DND-41 (cell line): ENCODE measurements at regions not wholly inside any gene's neighbourhood (a gene's known extent, or its start where the extent isn't known, plus 50 kb on each side); places are given as distances from the start of the nearest gene placed in this dataset.

Source experiments
- ATAC-seq: fragments of 200-7000 bp; cut with Tn5 transposase; 3 replicates; pipeline ENCODE4 v1.9.1; 2021; ENCODE audit warnings: low read depth; ENCODE audit not compliant: insufficient read depth
- DNase-seq: peaks from one replicate; pipeline ENCODE4 v3.0.0-alpha.2; 2020
- H2AFZ ChIP-seq: 2 replicates; pipeline ENCODE4 v1.6.0; 2012; ENCODE audit warnings: low read depth, low read length
- H3K27ac ChIP-seq: 2 replicates; pipeline ENCODE4 v1.5.1; 2012; ENCODE audit warnings: low read length, inconsistent platforms
- H3K27me3 ChIP-seq: fragments of 200-600 bp; sonication (generic); 2 replicates; pipeline ENCODE4 v1.6.0; 2012; ENCODE audit warnings: low read length, mild to moderate bottlenecking, inconsistent platforms; ENCODE audit not compliant: insufficient read depth, poor library complexity
- H3K36me3 ChIP-seq: 2 replicates; pipeline ENCODE4 v1.5.1; 2012; ENCODE audit warnings: low read length, inconsistent platforms; ENCODE audit not compliant: insufficient read depth
- H3K4me1 ChIP-seq: 2 replicates; pipeline ENCODE4 v1.5.1; 2012; ENCODE audit warnings: mild to moderate bottlenecking, low read length; ENCODE audit not compliant: insufficient read depth
- H3K4me2 ChIP-seq: 2 replicates; pipeline ENCODE4 v1.6.0; 2012; ENCODE audit warnings: mild to moderate bottlenecking, moderate library complexity, low read length, inconsistent platforms; ENCODE audit not compliant: insufficient read depth
- H3K4me3 ChIP-seq, 2 experiments: fragments of 200-600 bp in 1 of 2; shearing (Covaris generic) in 1 of 2; 2 replicates each; pipeline ENCODE4 v1.5.1; 2012 to 2016; ENCODE audit warnings: inconsistent platforms in 2 of 2, low read length in 2 of 2, mild to moderate bottlenecking in 2 of 2, low read depth in 1 of 2, moderate library complexity in 1 of 2
- H3K79me2 ChIP-seq: 2 replicates; pipeline ENCODE4 v1.6.0; 2012; ENCODE audit warnings: low read length, inconsistent platforms; ENCODE audit not compliant: insufficient read depth
- H3K9ac ChIP-seq: 2 replicates; pipeline ENCODE4 v1.6.0; 2012; ENCODE audit warnings: low read depth, mild to moderate bottlenecking, inconsistent platforms, low read length, moderate library complexity
- H3K9me3 ChIP-seq: 2 replicates; pipeline ENCODE4 v1.5.1; 2012; ENCODE audit warnings: low read length, moderate library complexity, mild to moderate bottlenecking, inconsistent platforms; ENCODE audit not compliant: insufficient read depth, severe bottlenecking
- H4K20me1 ChIP-seq: 2 replicates; pipeline ENCODE4 v1.6.0; 2012; ENCODE audit warnings: low read length; ENCODE audit not compliant: insufficient read depth
- EZH2 ChIP-seq: IDR thresholded peaks from 3 replicates; pipeline ENCODE4 v1.6.1; 2012; ENCODE audit warnings: borderline replicate concordance, low read depth, mild to moderate bottlenecking, moderate library complexity, low read length, inconsistent platforms; ENCODE audit not compliant: severe bottlenecking
- TF ChIP-seq, protein P1 (sequence below): IDR thresholded peaks from 2 replicates; pipeline ENCODE4 v1.5.1; 2012; ENCODE audit warnings: borderline replicate concordance, low read length, moderate library complexity, mild to moderate bottlenecking; ENCODE audit not compliant: poor library complexity, severe bottlenecking; ENCODE audit errors: extremely low read depth

GRCh38 chr1:89451011-89451410 is 73.6 kb upstream of the LRRC8B start:
- Histone ChIP-seq H3K36me3 (no peaks in the 10 kb centered on the region), H3K4me1 (peaks cover 8% of the 10 kb centered on the region), H2AFZ (no peak overlapping the region), H3K79me2 (no peaks in the 10 kb centered on the region), H3K27ac (no peak overlapping the region), H3K9me3 (no peaks in the 10 kb centered on the region), H3K27me3 (no peaks in the 10 kb centered on the region), H4K20me1 (no peaks in the 10 kb centered on the region), H3K4me3 (no peak overlapping the region), H3K4me2 (no peak overlapping the region), H3K9ac (no peak overlapping the region)
- ATAC-seq (peak; percentile 71), DNase-seq (no peak)
- no peak for TF ChIP-seq EZH2
- TF ChIP-seq, protein P1, sequence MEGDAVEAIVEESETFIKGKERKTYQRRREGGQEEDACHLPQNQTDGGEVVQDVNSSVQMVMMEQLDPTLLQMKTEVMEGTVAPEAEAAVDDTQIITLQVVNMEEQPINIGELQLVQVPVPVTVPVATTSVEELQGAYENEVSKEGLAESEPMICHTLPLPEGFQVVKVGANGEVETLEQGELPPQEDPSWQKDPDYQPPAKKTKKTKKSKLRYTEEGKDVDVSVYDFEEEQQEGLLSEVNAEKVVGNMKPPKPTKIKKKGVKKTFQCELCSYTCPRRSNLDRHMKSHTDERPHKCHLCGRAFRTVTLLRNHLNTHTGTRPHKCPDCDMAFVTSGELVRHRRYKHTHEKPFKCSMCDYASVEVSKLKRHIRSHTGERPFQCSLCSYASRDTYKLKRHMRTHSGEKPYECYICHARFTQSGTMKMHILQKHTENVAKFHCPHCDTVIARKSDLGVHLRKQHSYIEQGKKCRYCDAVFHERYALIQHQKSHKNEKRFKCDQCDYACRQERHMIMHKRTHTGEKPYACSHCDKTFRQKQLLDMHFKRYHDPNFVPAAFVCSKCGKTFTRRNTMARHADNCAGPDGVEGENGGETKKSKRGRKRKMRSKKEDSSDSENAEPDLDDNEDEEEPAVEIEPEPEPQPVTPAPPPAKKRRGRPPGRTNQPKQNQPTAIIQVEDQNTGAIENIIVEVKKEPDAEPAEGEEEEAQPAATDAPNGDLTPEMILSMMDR, result no peak

DNA sequence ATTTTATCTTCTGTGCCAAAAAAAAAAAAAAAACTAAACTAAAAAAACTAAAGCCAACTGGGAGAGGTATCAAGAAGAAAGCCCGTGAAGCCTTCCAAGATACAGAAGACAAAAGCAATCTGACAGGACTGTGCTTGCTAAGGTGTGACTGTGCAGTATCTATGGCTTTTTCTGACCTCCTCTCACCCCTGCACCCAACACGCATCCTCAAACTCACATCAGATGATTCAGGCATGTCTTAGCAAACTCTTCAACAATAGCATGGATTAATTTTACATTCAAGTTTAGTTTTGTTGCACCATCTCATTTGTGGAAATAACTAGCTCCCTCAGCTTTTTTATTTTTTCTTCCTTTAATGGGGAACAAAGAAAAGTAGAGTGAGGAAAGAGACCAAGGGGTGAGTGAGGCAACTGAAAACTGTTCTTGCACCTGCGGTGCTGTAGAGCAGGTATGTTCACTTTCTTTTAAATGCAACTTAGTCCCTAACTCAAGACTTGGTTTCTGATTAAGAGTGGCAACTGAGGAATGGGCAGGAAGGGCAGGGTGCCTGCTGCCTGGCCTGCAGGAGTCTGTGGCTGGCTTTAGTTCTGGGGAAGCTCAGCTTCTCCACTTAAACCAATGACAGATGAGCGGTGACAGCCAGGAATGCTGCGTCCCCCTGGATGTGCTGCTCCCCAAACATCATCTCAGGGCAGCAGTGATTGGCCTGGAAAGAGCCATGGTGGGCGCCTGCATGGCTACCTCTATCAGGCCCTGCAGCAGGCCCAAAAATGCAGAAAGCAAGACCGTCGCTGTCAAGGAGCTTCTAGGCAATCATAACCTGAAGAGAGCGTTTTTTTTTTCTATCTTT is 71.3 kb upstream of the LRRC8B start:
- H3K27ac ChIP-seq, result no peak overlapping the region
- no peak for ATAC-seq
- no peak overlapping the region for H3K4me2 ChIP-seq
- H3K9me3 ChIP-seq, result no peaks in the 10 kb centered on the region
- 0 out of 2 replicates have a peak overlapping the region, but pooled peaks have one; percentile 21 for H2AFZ ChIP-seq
- no peaks in the 10 kb centered on the region for H3K79me2 ChIP-seq
- no peak overlapping the region for H3K4me3 ChIP-seq
- H3K9ac ChIP-seq, result no peak overlapping the region
- no peaks in the 10 kb centered on the region for H3K27me3 ChIP-seq
- no peak for TF ChIP-seq EZH2
- TF ChIP-seq, protein P1, result no peak
- no peaks in the 10 kb centered on the region for H3K36me3 ChIP-seq
- H3K4me1 ChIP-seq, result peaks cover 8% of the 10 kb centered on the region
- no peaks in the 10 kb centered on the region for H4K20me1 ChIP-seq
- no peak for DNase-seq

GRCh38 chr1:89454845-89455521 is 69.6 kb upstream of the LRRC8B start:
- H3K4me3 ChIP-seq, result no peak overlapping the region
- H3K9ac ChIP-seq, result no peak overlapping the region
- H3K9me3 ChIP-seq, result no peaks in the 10 kb centered on the region
- ATAC-seq (peak; percentile 89), DNase-seq (peak; percentile 71)
- no peak overlapping the region for H3K4me2 ChIP-seq
- TF ChIP-seq EZH2, result no peak
- TF ChIP-seq, protein P1, result peak; percentile 71
- H2AFZ ChIP-seq, result no peak overlapping the region
- H3K79me2 ChIP-seq, result no peaks in the 10 kb centered on the region
- no peak overlapping the region for H3K27ac ChIP-seq
- no peaks in the 10 kb centered on the region for H3K36me3 ChIP-seq
- no peaks in the 10 kb centered on the region for H3K27me3 ChIP-seq
- H3K4me1 ChIP-seq, result peaks cover 8% of the 10 kb centered on the region
- no peaks in the 10 kb centered on the region for H4K20me1 ChIP-seq
